Activated naive CD4-positive, alpha-beta T cell treated with anti-CD3 and anti-CD28 coated beads, Interleukin-2, amount 10 ng/mL, durations not matched to agents 7 days and 5 days (primary cell): ENCODE measurements at regions not wholly inside any gene's neighbourhood (a gene's known extent, or its start where the extent isn't known, plus 50 kb on each side); places are given as distances from the start of the nearest gene placed in this dataset.
A peak's percentile ranks its signal among the peaks of the same experiment; 100 is the strongest.

Experiments
- CTCF ChIA-PET: fragments of 350-600 bp; sonication (Branson Sonifier 250); formaldehyde crosslinking; loops from one replicate; lab custom pipeline; 2021; ENCODE audit warnings: antibody characterized with exemption; lab: Charles Lee
- DNase-seq: peaks from one replicate; pipeline ENCODE4 v3.0.0-alpha.2; 2020
- H3K27ac Mint-ChIP-seq: one replicate; pipeline ENCODE4 v1.8.0; 2021; ENCODE audit warnings: mild to moderate bottlenecking, moderate library complexity, mixed read lengths
- H3K27me3 Mint-ChIP-seq: one replicate; pipeline ENCODE4 v1.8.0; 2021; ENCODE audit warnings: mild to moderate bottlenecking, mixed read lengths
- H3K36me3 Mint-ChIP-seq: one replicate; pipeline ENCODE4 v1.8.0; 2021; ENCODE audit warnings: mixed read lengths
- H3K4me1 Mint-ChIP-seq: one replicate; pipeline ENCODE4 v1.8.0; 2021; ENCODE audit warnings: mixed read lengths
- H3K4me3 Mint-ChIP-seq: one replicate; pipeline ENCODE4 v1.8.0; 2021; ENCODE audit warnings: mild to moderate bottlenecking, moderate library complexity, mixed read lengths
- H3K9me3 Mint-ChIP-seq: one replicate; pipeline ENCODE4 v1.8.0; 2021; ENCODE audit warnings: mixed read lengths

- H3K27me3 Mint-ChIP-seq: peaks cover 4% of the 10 kb centered on the region
- no peak for DNase-seq
- peaks cover 10% of the 10 kb centered on the region for H3K36me3 Mint-ChIP-seq
- no peak overlapping the region for H3K4me3 Mint-ChIP-seq
- no peak overlapping the region for H3K27ac Mint-ChIP-seq
- no peaks in the 10 kb centered on the region for H3K9me3 Mint-ChIP-seq
- peaks cover 29% of the 10 kb centered on the region for H3K4me1 Mint-ChIP-seq
- CTCF ChIA-PET: no interaction called here
Measured at GRCh38 chr1:221812088-221812752, 70.3 kb upstream of the DUSP10 start.

- DNase-seq: no peak
- Mint-ChIP-seq H3K36me3 (peaks cover 10% of the 10 kb centered on the region), H3K4me1 (peaks cover 29% of the 10 kb centered on the region), H3K4me3 (no peak overlapping the region), H3K27me3 (peaks cover 4% of the 10 kb centered on the region), H3K9me3 (no peaks in the 10 kb centered on the region), H3K27ac (no peak overlapping the region)
- CTCF ChIA-PET: no interaction called here
Measured at GRCh38 chr1:221810406-221810805, 68.5 kb upstream of the DUSP10 start.

GRCh38 chr1:221809091-221810029, 67.5 kb upstream of the DUSP10 start:
- Mint-ChIP-seq H3K4me3 (no peak overlapping the region), H3K9me3 (no peaks in the 10 kb centered on the region), H3K27me3 (peaks cover 4% of the 10 kb centered on the region), H3K27ac (no peak overlapping the region), H3K4me1 (peaks cover 29% of the 10 kb centered on the region), H3K36me3 (peaks cover 10% of the 10 kb centered on the region)
- DNase-seq: no peak
- CTCF ChIA-PET: no interaction called here

- Mint-ChIP-seq H3K9me3 (no peaks in the 10 kb centered on the region), H3K27me3 (peaks cover 5% of the 10 kb centered on the region), H3K4me1 (peaks cover 29% of the 10 kb centered on the region), H3K27ac (no peak overlapping the region), H3K36me3 (peaks cover 8% of the 10 kb centered on the region), H3K4me3 (no peak overlapping the region)
- no peak for DNase-seq
- CTCF ChIA-PET: no interaction called here
Measured at GRCh38 chr1:221806984-221807383, 65.1 kb upstream of the DUSP10 start.

GRCh38 chr1:221806236-221806635, 64.3 kb upstream of the DUSP10 start:
- no peak for DNase-seq
- Mint-ChIP-seq H3K9me3 (no peaks in the 10 kb centered on the region), H3K4me1 (peaks cover 26% of the 10 kb centered on the region), H3K36me3 (peaks cover 8% of the 10 kb centered on the region), H3K27ac (no peak overlapping the region), H3K4me3 (no peak overlapping the region), H3K27me3 (peaks cover 4% of the 10 kb centered on the region)
- CTCF ChIA-PET: no interaction called here

- no peak overlapping the region for H3K27ac Mint-ChIP-seq
- peaks cover 4% of the 10 kb centered on the region for H3K27me3 Mint-ChIP-seq
- CTCF ChIA-PET: no interaction called here
- H3K4me3 Mint-ChIP-seq: no peak overlapping the region
- no peak for DNase-seq
- H3K9me3 Mint-ChIP-seq: peaks cover 2% of the 10 kb centered on the region
- H3K36me3 Mint-ChIP-seq: peaks cover 8% of the 10 kb centered on the region
- peaks cover 20% of the 10 kb centered on the region for H3K4me1 Mint-ChIP-seq
Measured at GRCh38 chr1:221805121-221805520, 63.2 kb upstream of the DUSP10 start.

- CTCF ChIA-PET: no interaction called here
Measured at GRCh38 chr1:221804303-221804702, 62.4 kb upstream of the DUSP10 start.

GRCh38 chr1:221801773-221802516, 60.1 kb upstream of the DUSP10 start:
- peaks cover 7% of the 10 kb centered on the region for H3K4me1 Mint-ChIP-seq
- no peak overlapping the region for H3K4me3 Mint-ChIP-seq
- H3K27ac Mint-ChIP-seq: no peak overlapping the region
- CTCF ChIA-PET: no interaction called here
- peaks cover 6% of the 10 kb centered on the region for H3K9me3 Mint-ChIP-seq
- peaks cover 4% of the 10 kb centered on the region for H3K27me3 Mint-ChIP-seq
- DNase-seq: no peak
- H3K36me3 Mint-ChIP-seq: peaks cover 6% of the 10 kb centered on the region

More at GRCh38 chr1:221804303-221804702, 62.4 kb upstream of the DUSP10 start:
- H3K9me3 Mint-ChIP-seq: peaks cover 6% of the 10 kb centered on the region
- peaks cover 4% of the 10 kb centered on the region for H3K27me3 Mint-ChIP-seq
- peaks cover 11% of the 10 kb centered on the region for H3K36me3 Mint-ChIP-seq
- H3K27ac Mint-ChIP-seq: no peak overlapping the region
- H3K4me3 Mint-ChIP-seq: no peak overlapping the region
- peaks cover 13% of the 10 kb centered on the region for H3K4me1 Mint-ChIP-seq
- no peak for DNase-seq

GRCh38 chr1:221801251-221801661, 59.4 kb upstream of the DUSP10 start:
- H3K27me3 Mint-ChIP-seq: peaks cover 4% of the 10 kb centered on the region
- H3K9me3 Mint-ChIP-seq: peaks cover 6% of the 10 kb centered on the region
- CTCF ChIA-PET: no interaction called here
- no peak for DNase-seq
- peaks cover 7% of the 10 kb centered on the region for H3K4me1 Mint-ChIP-seq
- no peak overlapping the region for H3K4me3 Mint-ChIP-seq
- peaks cover 6% of the 10 kb centered on the region for H3K36me3 Mint-ChIP-seq
- no peak overlapping the region for H3K27ac Mint-ChIP-seq

- Mint-ChIP-seq H3K4me3 (no peak overlapping the region), H3K27me3 (peaks cover 4% of the 10 kb centered on the region), H3K36me3 (peaks cover 6% of the 10 kb centered on the region), H3K27ac (no peak overlapping the region), H3K9me3 (peaks cover 6% of the 10 kb centered on the region), H3K4me1 (peaks cover 7% of the 10 kb centered on the region)
- CTCF ChIA-PET: no interaction called here
- no peak for DNase-seq
Measured at GRCh38 chr1:221800831-221801230, 58.9 kb upstream of the DUSP10 start.

- Mint-ChIP-seq H3K36me3 (peaks cover 11% of the 10 kb centered on the region), H3K4me1 (peaks cover 25% of the 10 kb centered on the region), H3K4me3 (no peak overlapping the region), H3K27ac (no peak overlapping the region), H3K9me3 (peaks cover 9% of the 10 kb centered on the region), H3K27me3 (no peaks in the 10 kb centered on the region)
- CTCF ChIA-PET: no interaction called here
- no peak for DNase-seq
Measured at GRCh38 chr1:221797506-221797905, 55.6 kb upstream of the DUSP10 start.

GRCh38 chr1:221796700-221797099, 54.8 kb upstream of the DUSP10 start:
- Mint-ChIP-seq H3K36me3 (peaks cover 11% of the 10 kb centered on the region), H3K9me3 (peaks cover 9% of the 10 kb centered on the region), H3K4me1 (peaks cover 25% of the 10 kb centered on the region), H3K4me3 (no peak overlapping the region), H3K27me3 (no peaks in the 10 kb centered on the region), H3K27ac (no peak overlapping the region)
- DNase-seq: no peak
- CTCF ChIA-PET: no interaction called here

- no peaks in the 10 kb centered on the region for H3K27me3 Mint-ChIP-seq
- CTCF ChIA-PET: no interaction called here
- DNase-seq: no peak
- H3K36me3 Mint-ChIP-seq: peaks cover 9% of the 10 kb centered on the region
- no peak overlapping the region for H3K4me3 Mint-ChIP-seq
- H3K4me1 Mint-ChIP-seq: peaks cover 19% of the 10 kb centered on the region
- H3K27ac Mint-ChIP-seq: no peak overlapping the region
- H3K9me3 Mint-ChIP-seq: peaks cover 8% of the 10 kb centered on the region
Measured at GRCh38 chr1:221795380-221795779, 53.5 kb upstream of the DUSP10 start.

- Mint-ChIP-seq H3K36me3 (peaks cover 8% of the 10 kb centered on the region), H3K27me3 (no peaks in the 10 kb centered on the region), H3K9me3 (peaks cover 6% of the 10 kb centered on the region), H3K4me3 (no peak overlapping the region), H3K4me1 (peaks cover 19% of the 10 kb centered on the region), H3K27ac (peak overlapping the region; percentile 52)
- DNase-seq: no peak
- CTCF ChIA-PET: interaction anchor here (0.7 kb wide), 1 partner anchor 20 kb away, joined by 3 read pairs; no protein-coding TSS in a partner anchor
Measured at GRCh38 chr1:221794935-221795334, 53.0 kb upstream of the DUSP10 start.
